SH-SY5Y (cell line): ENCODE measurements at regions not wholly inside any gene's neighbourhood (a gene's known extent, or its start where the extent isn't known, plus 50 kb on each side); places are given as distances from the start of the nearest gene placed in this dataset.

Experiments used
- GATA2 ChIP-seq: IDR thresholded peaks from 2 replicates; pipeline ENCODE4 v1.6.1; 2011; ENCODE audit warnings: mild to moderate bottlenecking, low read depth, low read length
- GATA3 ChIP-seq: IDR thresholded peaks from 2 replicates; pipeline ENCODE4 v1.6.1; 2011; ENCODE audit warnings: low read depth, mild to moderate bottlenecking, low read length, moderate library complexity

- TF ChIP-seq GATA2, result no peak
- no peak for TF ChIP-seq GATA3
Measured at GRCh38 chr10:22152403-22152802, 65.4 kb downstream of the EBLN1 start.
